Spleen (tissue), 11 donors: ENCODE measurements at regions not wholly inside any gene's neighbourhood (a gene's known extent, or its start where the extent isn't known, plus 50 kb on each side); places are given as distances from the start of the nearest gene placed in this dataset.

Experiments
- DNase-seq: peaks from one replicate; pipeline ENCODE4 v3.0.0-alpha.2; 2020
- H3K27ac ChIP-seq, 8 donors: fragments of 200-600 bp; sonication (generic) in 7 of 8; 1 replicate in 4 of 8; 2 replicates in 4 of 8; pipeline versions ENCODE4 v1.5.0 to v1.8.0; 2016 to 2021; ENCODE audit warnings: inconsistent platforms in 4 of 8, mild to moderate bottlenecking in 4 of 8, moderate library complexity in 1 of 8
- H3K27me3 ChIP-seq, 7 donors: fragments of 200-600 bp; sonication (generic) in 6 of 7; replicated peaks in 1 of 7; 1 replicate in 4 of 7; 2 replicates in 3 of 7; pipeline versions ENCODE4 v1.5.0 to v1.8.0; 2016 to 2021; ENCODE audit warnings: inconsistent platforms in 3 of 7, mild to moderate bottlenecking in 1 of 7
- H3K36me3 ChIP-seq, 6 donors: fragments of 200-600 bp; sonication (generic) in 5 of 6; 1 replicate in 4 of 6; 2 replicates in 2 of 6; pipeline versions ENCODE4 v1.5.0 to v1.8.0; 2016 to 2021; ENCODE audit warnings: inconsistent platforms in 2 of 6
- H3K4me1 ChIP-seq, 6 donors: fragments of 200-600 bp; sonication (generic) in 5 of 6; 1 replicate in 3 of 6; 2 replicates in 3 of 6; pipeline versions ENCODE4 v1.5.0 to v1.8.0; 2016 to 2021; ENCODE audit warnings: inconsistent platforms in 3 of 6
- H3K4me3 ChIP-seq, 8 donors: fragments of 200-600 bp; sonication (generic) in 7 of 8; 1 replicate in 4 of 8; 2 replicates in 4 of 8; pipeline versions ENCODE4 v1.5.0 to v1.8.0; 2016 to 2021; ENCODE audit warnings: inconsistent platforms in 4 of 8, mild to moderate bottlenecking in 4 of 8, moderate library complexity in 2 of 8
- H3K9me3 ChIP-seq, 8 donors: fragments of 200-600 bp; sonication (generic) in 7 of 8; 1 replicate in 4 of 8; 2 replicates in 4 of 8; pipeline versions ENCODE4 v1.5.0 to v1.8.0; 2016 to 2021; ENCODE audit warnings: inconsistent platforms in 4 of 8
- CTCF ChIP-seq, 11 experiments: fragments of 200-600 bp in 7 of 11; fragments of 450-650 bp in 4 of 11; sonication (generic) in 4 of 11; IDR thresholded peaks in 8 of 11; conservative IDR thresholded peaks in 3 of 11; 1 replicate in 7 of 11; 2 replicates in 4 of 11; pipeline versions ENCODE4 v1.4.0 to v1.8.0; 2016 to 2021; ENCODE audit warnings: antibody characterized with exemption in 11 of 11, inconsistent platforms in 4 of 11, mild to moderate bottlenecking in 1 of 11
- POLR2A ChIP-seq, 3 donors: fragments of 450-650 bp; IDR thresholded peaks; one replicate each; pipeline ENCODE4 v1.5.1; 2017; ENCODE audit warnings: antibody characterized with exemption in 3 of 3, mild to moderate bottlenecking in 1 of 3
- POLR2AphosphoS5 ChIP-seq, 3 donors: sonication (generic); formaldehyde crosslinking; IDR thresholded peaks; one replicate each; pipeline ENCODE4 v1.5.1; 2017; ENCODE audit warnings: antibody characterized with exemption in 3 of 3
- WGBS, 5 donors: extraction: QIAGEN DNeasy Blood & Tissue Kit in 3 of 5; methylation state at CpG; one replicate each; pipeline versions ENCODE4 v1.1.5 to v1.1.7; 2013 to 2018; 5-methylcytosine and 5-hydroxymethylcytosine counted together
- intact Hi-C: fragments of 100-400 bp; cut with DNase I; formaldehyde crosslinking; loops from one replicate; pipeline ENCODE4 v1.15.0; 2023; ENCODE audit warnings: low total_unique reads
- donor health status: healthy with polysubstance abuse.
- donor health status: DM: no; HTN: no; CAD: no; lungs with moderate emphysema.
- donor health status: DM: no; HTN: no; CAD: no.
- donor health status: Bipolar disorder and iron deficiency.
- donor health status: healthy.
- donor health status: DM: no; HTN: no; CAD: no.
- donor health status: DM: yes; HTN: yes; CAD: no.

GRCh38 chr4:56240554-56241174 lies 146.6 kb downstream of the AASDH start:
- H3K27me3 ChIP-seq = no peaks in the 10 kb centered on the region
- no peaks in the 10 kb centered on the region for H3K4me1 ChIP-seq
- intact Hi-C loops = no loop called here
- 71 to 81% (median 80%) methylated on average over 7 of the region's 7 CpGs for WGBS, 5 donors
- no peak overlapping the region for H3K27ac ChIP-seq
- DNase-seq = no peak
- no peak overlapping the region for H3K4me3 ChIP-seq
- TF ChIP-seq POLR2A (IDR thresholded peaks at IDR 0.05) = no peak
- TF ChIP-seq POLR2AphosphoS5 (IDR thresholded peaks at IDR 0.05) = no peak
- TF ChIP-seq CTCF (IDR thresholded peaks at IDR 0.05 in 8 of 11, conservative IDR thresholded peaks at IDR 0.05 in 3 of 11) = no peak
- no peaks in the 10 kb centered on the region for H3K36me3 ChIP-seq
- no peaks in the 10 kb centered on the region for H3K9me3 ChIP-seq

GRCh38 chr4:56238251-56238650 lies 149.0 kb downstream of the AASDH start:
- WGBS, 5 donors = 92 to 98% (median 96%) methylated on average over 3 of the region's 3 CpGs
- intact Hi-C loops = no loop called here
- no peak overlapping the region for H3K27ac ChIP-seq
- no peaks in the 10 kb centered on the region for H3K4me1 ChIP-seq
- TF ChIP-seq CTCF (IDR thresholded peaks at IDR 0.05 in 8 of 11, conservative IDR thresholded peaks at IDR 0.05 in 3 of 11) (no peak), POLR2A (IDR thresholded peaks at IDR 0.05) (no peak), POLR2AphosphoS5 (IDR thresholded peaks at IDR 0.05) (no peak)
- H3K27me3 ChIP-seq = no peaks in the 10 kb centered on the region
- no peaks in the 10 kb centered on the region for H3K9me3 ChIP-seq
- DNase-seq = no peak
- no peak overlapping the region for H3K4me3 ChIP-seq
- no peaks in the 10 kb centered on the region for H3K36me3 ChIP-seq

GRCh38 chr4:56235725-56236124 lies 151.6 kb downstream of the AASDH start:
- Histone ChIP-seq H3K4me1 (no peaks in the 10 kb centered on the region), H3K27me3 (no peaks in the 10 kb centered on the region), H3K27ac (no peak overlapping the region), H3K4me3 (no peak overlapping the region), H3K9me3 (peaks cover 0 to 11% (median 6%) of the 10 kb centered on the region in 8 donors), H3K36me3 (no peaks in the 10 kb centered on the region)
- no peak for TF ChIP-seq POLR2A (IDR thresholded peaks at IDR 0.05)
- TF ChIP-seq POLR2AphosphoS5 (IDR thresholded peaks at IDR 0.05) = no peak
- no peak for TF ChIP-seq CTCF (IDR thresholded peaks at IDR 0.05 in 8 of 11, conservative IDR thresholded peaks at IDR 0.05 in 3 of 11)
- WGBS, 5 donors = 92 to 95% (median 93%) methylated on average over 4 of the region's 4 CpGs
- intact Hi-C loops = no loop called here
- no peak for DNase-seq

GRCh38 chr4:56235011-56235410 lies 152.3 kb downstream of the AASDH start:
- Histone ChIP-seq H3K36me3 (no peaks in the 10 kb centered on the region), H3K9me3 (peaks cover 0 to 11% (median 6%) of the 10 kb centered on the region in 8 donors), H3K4me3 (no peak overlapping the region), H3K27me3 (no peaks in the 10 kb centered on the region), H3K4me1 (no peaks in the 10 kb centered on the region), H3K27ac (no peak overlapping the region)
- DNase-seq = no peak
- intact Hi-C loops = no loop called here
- TF ChIP-seq CTCF (IDR thresholded peaks at IDR 0.05 in 8 of 11, conservative IDR thresholded peaks at IDR 0.05 in 3 of 11) (no peak), POLR2AphosphoS5 (IDR thresholded peaks at IDR 0.05) (no peak), POLR2A (IDR thresholded peaks at IDR 0.05) (no peak)
- WGBS, 5 donors = 88 to 93% (median 92%) methylated on average over 3 of the region's 3 CpGs
